LNCAP (cell line): ENCODE measurements at regions not wholly inside any gene's neighbourhood (a gene's known extent, or its start where the extent isn't known, plus 50 kb on each side); places are given as distances from the start of the nearest gene placed in this dataset.

Experiments
- TF ChIP-seq, protein P1 (sequence below): fragments of 450-650 bp; IDR thresholded peaks from 2 replicates; pipeline ENCODE4 v1.5.1; 2017; ENCODE audit warnings: mild to moderate bottlenecking

DNA sequence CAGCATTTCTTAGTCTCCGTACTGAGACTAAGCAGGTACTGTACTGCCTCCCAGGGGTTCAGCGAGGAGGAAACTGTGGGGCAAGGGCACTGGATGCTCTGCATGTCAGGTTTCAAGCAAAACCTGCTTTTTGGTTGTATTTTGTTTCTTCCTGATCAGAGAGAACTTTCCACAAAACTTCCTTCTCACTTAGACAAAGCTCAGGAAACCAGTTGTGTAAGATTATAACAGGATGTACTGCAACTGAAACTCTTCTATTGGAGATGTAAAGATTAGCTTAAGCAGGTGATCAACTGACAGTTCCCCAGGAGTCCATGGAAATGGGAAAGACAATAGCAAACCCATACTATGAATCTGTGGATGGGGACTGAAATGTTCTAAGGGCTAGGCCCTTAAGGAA is 67.3 kb downstream of the PLCE1 start:
- TF ChIP-seq, protein P1, sequence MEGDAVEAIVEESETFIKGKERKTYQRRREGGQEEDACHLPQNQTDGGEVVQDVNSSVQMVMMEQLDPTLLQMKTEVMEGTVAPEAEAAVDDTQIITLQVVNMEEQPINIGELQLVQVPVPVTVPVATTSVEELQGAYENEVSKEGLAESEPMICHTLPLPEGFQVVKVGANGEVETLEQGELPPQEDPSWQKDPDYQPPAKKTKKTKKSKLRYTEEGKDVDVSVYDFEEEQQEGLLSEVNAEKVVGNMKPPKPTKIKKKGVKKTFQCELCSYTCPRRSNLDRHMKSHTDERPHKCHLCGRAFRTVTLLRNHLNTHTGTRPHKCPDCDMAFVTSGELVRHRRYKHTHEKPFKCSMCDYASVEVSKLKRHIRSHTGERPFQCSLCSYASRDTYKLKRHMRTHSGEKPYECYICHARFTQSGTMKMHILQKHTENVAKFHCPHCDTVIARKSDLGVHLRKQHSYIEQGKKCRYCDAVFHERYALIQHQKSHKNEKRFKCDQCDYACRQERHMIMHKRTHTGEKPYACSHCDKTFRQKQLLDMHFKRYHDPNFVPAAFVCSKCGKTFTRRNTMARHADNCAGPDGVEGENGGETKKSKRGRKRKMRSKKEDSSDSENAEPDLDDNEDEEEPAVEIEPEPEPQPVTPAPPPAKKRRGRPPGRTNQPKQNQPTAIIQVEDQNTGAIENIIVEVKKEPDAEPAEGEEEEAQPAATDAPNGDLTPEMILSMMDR: no peak

DNA sequence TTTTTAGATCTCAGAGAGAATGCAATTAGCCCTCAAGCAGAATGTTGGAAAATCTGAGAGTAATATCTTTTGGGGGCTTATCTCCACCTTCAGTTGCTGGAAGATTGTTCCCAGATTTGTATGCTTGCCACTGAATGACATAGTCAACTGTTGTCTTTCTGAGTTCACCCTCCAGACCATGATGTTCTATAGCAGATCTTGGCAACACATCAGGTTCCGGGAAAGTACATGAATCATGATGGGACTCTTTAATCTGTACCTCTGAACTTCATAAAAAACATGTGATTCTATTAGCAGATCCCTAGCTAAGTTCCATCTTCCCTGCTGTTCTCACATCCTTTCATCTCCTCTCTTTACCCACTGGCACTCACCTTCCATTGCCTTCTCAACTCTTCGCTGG is 68.9 kb downstream of the PLCE1 start:
- TF ChIP-seq, protein P1: no peak

DNA sequence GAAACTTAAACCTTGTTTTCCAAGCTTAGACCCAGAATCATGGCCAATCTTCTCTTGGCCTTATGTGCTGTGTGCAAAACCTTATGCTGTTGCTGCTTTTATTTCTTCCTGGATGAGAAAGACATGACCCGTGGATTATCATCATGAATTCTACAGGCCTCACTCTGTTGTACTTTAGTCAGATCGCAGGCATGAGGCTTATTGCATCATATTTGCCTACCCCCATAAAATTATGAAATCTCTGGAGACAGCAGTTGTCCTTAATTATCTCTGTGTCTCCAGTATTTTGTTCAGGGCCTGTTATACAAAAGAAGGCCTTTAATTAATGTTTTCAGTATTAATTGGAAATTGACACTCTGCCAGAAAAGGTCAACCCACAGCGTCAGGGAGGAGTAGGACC is 71.6 kb downstream of the PLCE1 start:
- TF ChIP-seq, protein P1: no peak

DNA sequence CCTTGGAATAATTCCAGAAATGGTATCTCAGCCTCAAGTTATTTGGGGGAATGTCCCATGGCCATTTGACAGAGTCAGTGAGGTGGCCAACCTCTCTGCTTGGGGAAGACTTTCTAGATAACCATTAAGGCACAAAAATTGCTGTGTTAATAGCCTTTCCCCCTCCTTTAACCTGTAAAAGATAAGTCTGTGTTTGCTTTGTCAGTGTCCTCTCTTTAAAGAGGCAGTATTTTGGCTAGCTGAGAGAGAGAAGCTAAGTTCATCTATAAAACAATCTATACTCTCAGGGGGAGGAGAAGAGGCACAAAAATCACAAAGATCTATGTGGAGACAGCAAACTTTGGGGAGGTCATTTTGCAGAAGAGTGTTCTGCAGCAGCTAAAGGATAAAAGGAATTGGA is 72.1 kb downstream of the PLCE1 start:
- TF ChIP-seq, protein P1: no peak

DNA sequence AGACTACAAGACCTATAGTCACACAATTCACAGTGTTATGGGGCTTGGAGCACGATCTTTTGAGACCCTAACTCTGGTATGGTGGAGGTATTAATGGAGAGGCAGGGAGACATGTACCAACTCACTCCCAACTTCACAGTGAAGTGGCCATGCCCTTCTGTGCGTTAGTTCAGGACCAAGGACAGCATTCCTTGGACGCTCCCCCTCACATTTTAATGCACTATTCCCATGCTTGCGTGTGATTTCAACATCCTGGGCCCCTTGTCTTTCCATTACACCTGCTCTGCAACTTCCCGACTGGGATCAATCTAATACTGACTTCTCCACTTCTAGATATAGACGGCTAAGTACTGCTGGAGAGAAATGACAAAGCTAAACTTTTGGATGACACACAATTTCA is 72.7 kb downstream of the PLCE1 start:
- TF ChIP-seq, protein P1: no peak

DNA sequence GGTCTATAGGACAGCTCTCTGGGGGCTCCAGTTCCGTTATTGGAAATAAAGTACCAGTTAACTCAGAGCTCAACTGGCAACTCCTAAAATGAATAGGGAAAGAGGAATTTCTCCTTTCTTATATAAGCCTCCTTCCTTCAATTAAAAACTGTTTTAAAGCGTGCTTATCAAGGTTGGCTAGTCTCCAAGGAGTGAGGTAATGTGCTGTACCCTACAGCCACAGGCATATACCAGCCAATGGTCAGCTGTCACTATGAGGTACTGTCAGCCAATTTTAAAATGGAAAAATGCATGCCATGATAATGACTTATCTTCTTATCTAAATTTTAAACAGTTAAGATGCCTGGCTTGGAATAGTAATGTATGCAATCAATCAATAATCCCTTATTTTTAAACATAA is 76.2 kb downstream of the PLCE1 start:
- TF ChIP-seq, protein P1: no peak

DNA sequence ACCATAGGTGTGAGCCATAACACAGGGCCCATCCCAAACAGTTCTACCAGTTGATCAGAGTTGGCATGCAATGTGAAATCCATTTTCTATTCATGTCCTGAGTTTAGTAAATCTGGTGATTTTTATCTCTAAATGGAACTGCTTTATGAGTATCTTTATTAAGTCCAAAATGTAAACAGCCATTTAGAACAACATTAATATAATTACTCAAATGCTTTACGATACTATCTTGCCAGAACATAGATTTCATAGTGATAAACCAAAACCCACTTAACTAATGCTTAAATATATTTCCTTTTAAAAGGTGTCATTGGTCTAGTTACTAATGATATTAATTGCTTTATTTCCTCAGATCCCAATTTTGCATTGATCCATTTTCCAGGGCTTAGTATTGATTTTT is 80.7 kb downstream of the PLCE1 start:
- TF ChIP-seq, protein P1: no peak

DNA sequence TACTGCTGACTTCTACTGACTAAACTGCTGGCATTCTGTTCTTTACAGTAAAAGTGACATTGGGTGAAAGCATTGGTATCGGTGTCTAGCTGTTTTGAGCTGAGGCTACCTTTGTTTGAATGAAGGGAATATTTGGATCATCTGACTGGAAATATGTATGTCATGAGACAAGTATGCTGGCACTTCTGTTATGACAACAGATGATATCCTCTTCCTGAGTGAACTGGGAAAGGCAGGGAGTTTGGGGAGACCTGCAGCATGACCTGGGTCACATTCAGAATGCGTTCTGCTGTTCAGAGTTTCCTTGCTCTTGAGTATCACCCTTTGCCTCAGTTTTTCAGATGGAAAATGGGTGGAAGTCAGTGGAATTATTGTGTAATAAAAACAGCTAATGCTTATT is 81.8 kb downstream of the PLCE1 start:
- TF ChIP-seq, protein P1: no peak
